Stimulated activated naive CD8-positive, alpha-beta T cell treated with anti-CD3 and anti-CD28 coated beads, Interleukin-15, amount 100 ng/mL, for 72 hours (primary cell): ENCODE measurements at regions not wholly inside any gene's neighbourhood (a gene's known extent, or its start where the extent isn't known, plus 50 kb on each side); places are given as distances from the start of the nearest gene placed in this dataset.
"Not testable (repeated sequence)": the region's sequence is repeated elsewhere in the genome, so short reads cannot be mapped to it uniquely, and the experiment has no call there.

ENCODE experiments used
- ATAC-seq: fragments of 150-1000 bp; cut with Tn5 transposase; 2 replicates; pipeline ENCODE4 v1.10.0; 2021; ENCODE audit warnings: mild to moderate bottlenecking, moderate library complexity
- DNase-seq, 2 donors: peaks; one replicate each; pipeline ENCODE4 v3.0.0; 2021 to 2022
- H3K27ac Mint-ChIP-seq, 2 donors: one replicate each; pipeline ENCODE4 v1.8.0; 2022; ENCODE audit warnings: mild to moderate bottlenecking in 2 of 2, mixed read lengths in 2 of 2, moderate library complexity in 2 of 2
- H3K27me3 Mint-ChIP-seq: one replicate; pipeline ENCODE4 v1.8.0; 2022; ENCODE audit warnings: mixed read lengths
- H3K4me1 Mint-ChIP-seq: one replicate; pipeline ENCODE4 v1.8.0; 2022; ENCODE audit warnings: mild to moderate bottlenecking, mixed read lengths
- H3K4me3 Mint-ChIP-seq, 2 donors: one replicate each; pipeline ENCODE4 v1.8.0; 2022; ENCODE audit warnings: mild to moderate bottlenecking in 2 of 2, mixed read lengths in 2 of 2, moderate library complexity in 1 of 2
- H3K9me3 Mint-ChIP-seq, 2 donors: one replicate each; pipeline ENCODE4 v1.8.0; 2022; ENCODE audit warnings: mixed read lengths in 2 of 2

GRCh38 chr13:55937180-55937579, 1203.5 kb upstream of the PRR20A start:
- Mint-ChIP-seq H3K4me3 (no peak overlapping the region), H3K27me3 (no peaks in the 10 kb centered on the region), H3K27ac (peak overlapping the region in 1 of 2 donors; percentile 52), H3K9me3 (peaks cover 6 to 16% of the 10 kb centered on the region in 2 donors), H3K4me1 (no peaks in the 10 kb centered on the region)
- no peak for DNase-seq
- ATAC-seq: no peak

DNA sequence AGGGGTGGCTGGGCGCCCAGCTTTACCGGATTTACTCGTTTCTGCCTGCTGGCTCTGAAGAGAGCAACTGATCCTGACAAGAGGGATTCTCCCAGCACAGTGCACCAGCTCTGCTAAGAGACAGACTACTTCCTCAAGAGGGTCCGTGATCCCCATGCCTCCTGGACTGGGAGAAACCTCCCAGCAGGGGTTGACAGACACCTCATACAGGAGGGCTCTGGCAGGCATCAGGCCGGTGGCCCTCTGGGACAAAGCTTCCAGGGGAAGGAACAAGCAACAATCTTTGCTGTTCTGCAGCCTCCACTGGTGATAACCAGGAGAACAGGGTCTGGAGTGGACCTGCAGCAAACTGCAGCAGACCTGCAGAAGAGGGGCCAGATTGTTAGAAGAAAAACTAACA, 1192.5 kb upstream of the PRR20A start:
- H3K27ac Mint-ChIP-seq: no peak overlapping the region
- no peaks in the 10 kb centered on the region for H3K4me1 Mint-ChIP-seq
- peaks cover 19 to 48% of the 10 kb centered on the region in 2 donors for H3K9me3 Mint-ChIP-seq
- no peak for DNase-seq
- H3K27me3 Mint-ChIP-seq: no peaks in the 10 kb centered on the region
- H3K4me3 Mint-ChIP-seq: no peak overlapping the region
- no peak for ATAC-seq

- ATAC-seq (no peak), DNase-seq (no peak)
- Mint-ChIP-seq H3K4me3 (no peak overlapping the region), H3K27ac (no peak overlapping the region), H3K9me3 (peaks cover 0 to 27% of the 10 kb centered on the region in 2 donors), H3K27me3 (no peaks in the 10 kb centered on the region), H3K4me1 (no peaks in the 10 kb centered on the region)
Measured at GRCh38 chr13:55963934-55964333, 1176.8 kb upstream of the PRR20A start.

GRCh38 chr13:55967055-55967454, 1173.7 kb upstream of the PRR20A start:
- Mint-ChIP-seq H3K4me3 (no peak overlapping the region), H3K4me1 (no peaks in the 10 kb centered on the region), H3K9me3 (peaks cover 0 to 20% of the 10 kb centered on the region in 2 donors), H3K27ac (no peak overlapping the region), H3K27me3 (no peaks in the 10 kb centered on the region)
- ATAC-seq: no peak
- no peak for DNase-seq

GRCh38 chr13:55977436-55977835, 1163.3 kb upstream of the PRR20A start:
- no peak for DNase-seq
- no peak overlapping the region for H3K4me3 Mint-ChIP-seq
- no peak for ATAC-seq
- no peaks in the 10 kb centered on the region for H3K4me1 Mint-ChIP-seq
- no peak overlapping the region for H3K27ac Mint-ChIP-seq
- H3K9me3 Mint-ChIP-seq: peaks cover 9 to 12% of the 10 kb centered on the region in 2 donors
- no peaks in the 10 kb centered on the region for H3K27me3 Mint-ChIP-seq

GRCh38 chr13:55981381-55981780, 1159.3 kb upstream of the PRR20A start:
- Mint-ChIP-seq H3K4me1 (no peaks in the 10 kb centered on the region), H3K9me3 (peaks cover 9 to 12% of the 10 kb centered on the region in 2 donors), H3K4me3 (no peak overlapping the region), H3K27me3 (no peaks in the 10 kb centered on the region), H3K27ac (no peak overlapping the region)
- ATAC-seq (no peak), DNase-seq (no peak)

DNA sequence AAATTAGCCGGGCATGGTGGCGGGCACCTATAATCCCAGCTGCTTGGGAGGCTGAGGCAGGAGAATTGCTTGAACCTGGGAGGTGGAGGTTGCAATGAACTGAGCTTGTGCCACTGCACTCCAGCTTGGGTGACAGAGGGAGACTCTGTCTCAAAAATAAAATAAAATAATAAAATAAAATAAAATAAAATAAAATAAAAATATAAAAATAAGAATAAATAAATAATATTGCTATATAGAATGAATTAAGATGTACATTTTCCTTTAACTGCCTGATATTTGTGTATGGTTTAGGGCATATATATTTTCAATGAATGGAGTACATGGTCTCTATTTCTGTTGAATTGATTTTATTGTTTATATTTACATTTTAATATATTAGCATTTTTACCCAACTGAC, 1156.7 kb upstream of the PRR20A start:
- not testable (repeated sequence) for H3K4me1 Mint-ChIP-seq, H3K27me3 Mint-ChIP-seq, H3K9me3 Mint-ChIP-seq, H3K4me3 Mint-ChIP-seq, H3K27ac Mint-ChIP-seq, ATAC-seq, DNase-seq

- ATAC-seq (no peak), DNase-seq (no peak)
- Mint-ChIP-seq H3K4me1 (no peaks in the 10 kb centered on the region), H3K4me3 (no peak overlapping the region), H3K27ac (no peak overlapping the region), H3K27me3 (no peaks in the 10 kb centered on the region), H3K9me3 (peaks cover 8 to 9% of the 10 kb centered on the region in 2 donors)
Measured at GRCh38 chr13:55990631-55991030, 1150.1 kb upstream of the PRR20A start.

GRCh38 chr13:55991666-55992065, 1149.1 kb upstream of the PRR20A start:
- H3K4me1 Mint-ChIP-seq: no peaks in the 10 kb centered on the region
- no peak overlapping the region for H3K4me3 Mint-ChIP-seq
- no peak overlapping the region for H3K27ac Mint-ChIP-seq
- no peaks in the 10 kb centered on the region for H3K27me3 Mint-ChIP-seq
- peaks cover 8 to 9% of the 10 kb centered on the region in 2 donors for H3K9me3 Mint-ChIP-seq
- ATAC-seq (no peak), DNase-seq (no peak)

GRCh38 chr13:55992145-55992544, 1148.6 kb upstream of the PRR20A start:
- Mint-ChIP-seq H3K9me3 (peaks cover 8 to 9% of the 10 kb centered on the region in 2 donors), H3K4me3 (no peak overlapping the region), H3K27me3 (no peaks in the 10 kb centered on the region), H3K27ac (no peak overlapping the region), H3K4me1 (no peaks in the 10 kb centered on the region)
- DNase-seq (no peak), ATAC-seq (no peak)

DNA sequence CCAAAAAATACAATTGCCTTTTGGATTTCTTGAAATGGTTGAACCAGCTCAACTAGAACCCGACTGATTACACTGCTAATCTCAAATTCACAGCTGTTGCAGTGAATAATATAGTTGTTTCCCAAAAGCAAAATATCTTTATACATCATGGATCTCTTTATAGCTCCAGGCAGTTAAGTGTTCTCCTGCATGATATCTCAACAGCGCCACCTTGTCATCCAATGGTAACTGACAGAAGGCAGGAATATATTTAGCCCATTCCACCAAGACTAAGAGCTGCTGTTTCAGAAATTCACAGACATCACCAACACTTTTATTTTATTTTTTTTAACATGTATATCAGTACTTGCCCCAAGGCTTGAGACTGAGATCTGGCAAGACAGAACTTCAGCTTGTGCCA, 1141.0 kb upstream of the PRR20A start:
- no peaks in the 10 kb centered on the region for H3K4me1 Mint-ChIP-seq
- no peak overlapping the region for H3K27ac Mint-ChIP-seq
- peaks cover 6 to 17% of the 10 kb centered on the region in 2 donors for H3K9me3 Mint-ChIP-seq
- no peaks in the 10 kb centered on the region for H3K27me3 Mint-ChIP-seq
- DNase-seq: no peak
- no peak for ATAC-seq
- H3K4me3 Mint-ChIP-seq: no peak overlapping the region

DNA sequence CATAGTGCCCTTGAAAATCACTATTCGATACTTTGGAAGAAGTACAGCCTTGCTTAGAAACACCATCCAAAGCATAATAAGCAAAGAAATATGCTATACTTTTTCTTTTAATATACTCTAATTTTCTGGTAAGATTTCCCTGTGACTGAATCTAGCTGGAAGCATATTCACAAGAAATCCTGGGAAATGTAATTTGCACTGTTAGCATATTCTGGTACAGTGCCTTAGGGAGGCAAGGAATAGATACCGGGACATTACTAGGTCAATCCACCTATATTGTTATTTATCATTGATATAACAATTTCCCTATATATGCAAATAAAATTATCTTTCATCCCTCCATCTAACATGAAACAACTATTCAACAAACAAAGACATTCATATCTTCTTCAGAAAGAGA, 1131.3 kb upstream of the PRR20A start:
- Mint-ChIP-seq H3K4me1 (no peaks in the 10 kb centered on the region), H3K4me3 (no peak overlapping the region), H3K27ac (no peak overlapping the region), H3K27me3 (no peaks in the 10 kb centered on the region), H3K9me3 (no peaks in the 10 kb centered on the region)
- no peak for DNase-seq
- no peak for ATAC-seq

GRCh38 chr13:56012644-56013043, 1128.1 kb upstream of the PRR20A start:
- no peak overlapping the region for H3K27ac Mint-ChIP-seq
- H3K4me3 Mint-ChIP-seq: no peak overlapping the region
- ATAC-seq: no peak

DNA sequence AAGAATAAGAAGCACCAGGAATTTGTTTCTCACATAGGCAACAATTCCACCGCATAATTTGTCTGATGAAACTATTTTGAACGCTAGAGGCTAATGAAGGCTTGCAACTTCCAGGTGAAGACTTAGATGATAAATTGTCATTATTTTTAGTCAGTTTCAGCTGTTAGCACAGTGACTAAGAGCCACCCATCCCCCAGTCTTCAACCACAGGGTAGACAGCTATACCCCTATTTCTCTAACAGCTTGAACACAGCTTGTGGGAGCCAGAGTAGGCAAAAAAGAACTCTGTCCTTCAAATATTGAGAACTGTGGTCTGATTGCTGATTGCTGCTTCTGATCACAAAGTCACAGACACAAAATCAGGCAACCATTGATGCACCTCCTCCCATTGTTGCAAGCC, 1124.8 kb upstream of the PRR20A start:
- no peak overlapping the region for H3K27ac Mint-ChIP-seq

More at GRCh38 chr13:56012644-56013043, 1128.1 kb upstream of the PRR20A start:
- no peaks in the 10 kb centered on the region for H3K27me3 Mint-ChIP-seq
- peaks cover 9 to 11% of the 10 kb centered on the region in 2 donors for H3K9me3 Mint-ChIP-seq
- no peak for DNase-seq
- H3K4me1 Mint-ChIP-seq: no peaks in the 10 kb centered on the region

DNA sequence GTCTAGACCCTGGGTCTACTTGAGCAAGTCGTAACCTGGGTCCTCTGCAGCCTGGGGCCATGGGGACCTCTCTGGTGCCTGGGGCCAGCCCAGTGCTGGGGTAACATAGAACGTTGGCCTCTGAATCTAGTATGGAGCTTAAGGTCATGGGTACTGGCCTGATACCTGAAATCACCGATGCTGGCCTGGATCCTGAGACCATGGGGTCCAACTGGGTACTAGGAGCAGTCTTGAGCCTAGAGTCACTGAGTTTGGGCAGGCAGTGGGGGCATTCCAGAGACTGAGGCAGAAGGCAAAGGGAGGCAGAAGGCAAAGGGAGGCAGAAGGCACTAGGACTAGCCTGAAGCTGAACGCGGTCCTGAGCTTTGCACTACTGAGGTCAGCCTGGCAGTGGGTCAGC, 1121.1 kb upstream of the PRR20A start:
- peaks cover 28 to 44% of the 10 kb centered on the region in 2 donors for H3K9me3 Mint-ChIP-seq
- no peak for ATAC-seq
- no peak overlapping the region for H3K4me3 Mint-ChIP-seq
- DNase-seq: no peak
- no peaks in the 10 kb centered on the region for H3K27me3 Mint-ChIP-seq
- H3K4me1 Mint-ChIP-seq: no peaks in the 10 kb centered on the region
- no peak overlapping the region for H3K27ac Mint-ChIP-seq

More for the DNA sequence above, 1124.8 kb upstream of the PRR20A start:
- Mint-ChIP-seq H3K4me1 (no peaks in the 10 kb centered on the region), H3K27me3 (no peaks in the 10 kb centered on the region), H3K4me3 (no peak overlapping the region), H3K9me3 (peaks cover 22 to 39% of the 10 kb centered on the region in 2 donors)
- ATAC-seq: no peak
- DNase-seq: no peak

DNA sequence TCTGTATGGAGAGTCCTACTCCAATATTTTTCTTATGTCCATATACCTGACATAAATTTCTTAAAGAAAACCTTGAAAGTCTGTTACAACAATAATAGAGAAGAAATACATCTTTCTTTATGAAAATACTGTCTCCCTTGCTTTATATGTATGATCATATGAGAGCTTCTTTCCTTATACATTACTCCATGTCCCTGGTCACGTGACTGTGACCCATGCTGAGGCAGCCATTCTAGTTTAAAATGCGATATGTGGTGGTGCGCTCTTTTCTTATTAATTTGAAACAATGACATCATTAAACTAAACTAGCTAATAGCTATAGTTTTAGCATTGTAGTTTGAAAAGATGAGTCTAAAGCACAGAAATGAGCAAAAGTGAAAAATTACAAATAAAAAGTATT, 1120.3 kb upstream of the PRR20A start:
- DNase-seq: no peak
- peaks cover 28 to 44% of the 10 kb centered on the region in 2 donors for H3K9me3 Mint-ChIP-seq
- no peak overlapping the region for H3K27ac Mint-ChIP-seq
- no peaks in the 10 kb centered on the region for H3K4me1 Mint-ChIP-seq
- no peaks in the 10 kb centered on the region for H3K27me3 Mint-ChIP-seq
- no peak for ATAC-seq
- no peak overlapping the region for H3K4me3 Mint-ChIP-seq

- ATAC-seq: no peak
- Mint-ChIP-seq H3K4me3 (no peak overlapping the region), H3K27ac (no peak overlapping the region), H3K4me1 (no peaks in the 10 kb centered on the region), H3K9me3 (peaks cover 21 to 29% of the 10 kb centered on the region in 2 donors), H3K27me3 (no peaks in the 10 kb centered on the region)
- no peak for DNase-seq
Measured at GRCh38 chr13:56039992-56040391, 1100.7 kb upstream of the PRR20A start.
